Epithelial cell of prostate (primary cell): ENCODE measurements at regions not wholly inside any gene's neighbourhood (a gene's known extent, or its start where the extent isn't known, plus 50 kb on each side); places are given as distances from the start of the nearest gene placed in this dataset.
"Not testable (repeated sequence)": the region's sequence is repeated elsewhere in the genome, so short reads cannot be mapped to it uniquely, and the experiment has no call there.

ENCODE experiments used
- DNase-seq: peaks from one replicate; pipeline ENCODE4 v3.0.0-alpha.2; 2011; ENCODE audit warnings: low read depth, low spot score
- H3K27ac ChIP-seq: fragments of 450-650 bp; 2 replicates; pipeline ENCODE4 v1.5.1; 2017; ENCODE audit warnings: mild to moderate bottlenecking

DNA sequence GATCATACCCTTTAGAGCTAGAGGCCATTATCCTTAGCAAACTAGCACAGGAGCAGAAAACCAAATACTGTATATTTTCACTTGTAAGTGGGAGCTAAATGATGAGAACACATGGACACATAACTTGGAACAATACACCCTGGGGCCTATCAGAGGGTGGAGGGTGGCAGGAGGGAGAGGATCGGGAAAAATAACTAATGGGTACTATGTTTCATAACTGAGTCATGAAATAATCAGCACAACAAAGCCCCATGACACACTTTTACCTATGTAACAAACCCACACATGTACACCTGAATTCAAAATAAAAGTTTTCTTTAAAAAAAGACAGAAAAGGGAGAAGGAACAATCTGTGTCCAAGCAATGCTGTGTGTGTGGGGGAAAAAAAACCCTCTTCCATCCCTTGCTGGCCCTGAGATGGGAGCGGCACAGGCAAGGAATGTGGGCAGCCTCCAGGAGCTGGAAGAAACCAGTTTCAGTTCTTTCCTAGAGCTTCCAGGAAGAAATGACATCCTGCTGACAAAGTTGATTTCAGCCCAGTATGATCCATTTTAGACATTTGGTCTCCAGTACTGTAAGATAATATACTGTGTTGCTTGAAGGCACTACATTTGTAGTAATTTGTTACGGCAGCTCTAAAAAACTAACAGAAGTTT lies 458.7 kb upstream of the CNTNAP5 start:
- no peak for DNase-seq
- H3K27ac ChIP-seq: no peak overlapping the region

DNA sequence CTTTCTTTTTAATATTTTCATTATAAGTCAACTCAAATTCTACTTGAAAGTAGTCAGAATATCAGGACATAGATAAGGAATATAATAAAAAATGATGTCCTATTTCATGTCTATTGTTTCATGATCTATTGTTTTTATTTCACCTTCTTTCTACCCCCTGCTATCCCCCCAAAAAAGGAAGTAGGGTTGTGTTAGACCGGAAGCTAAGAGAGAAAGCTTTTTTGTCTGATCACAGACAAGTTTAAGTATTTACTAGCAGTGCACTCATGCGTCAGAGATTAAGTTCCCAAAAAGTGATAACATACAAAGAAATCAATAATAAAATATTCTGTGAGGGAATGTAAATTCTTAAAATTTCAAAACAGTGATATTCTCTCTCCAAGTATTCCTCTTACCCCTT lies 447.1 kb upstream of the CNTNAP5 start:
- no peak overlapping the region for H3K27ac ChIP-seq
- no peak for DNase-seq

DNA sequence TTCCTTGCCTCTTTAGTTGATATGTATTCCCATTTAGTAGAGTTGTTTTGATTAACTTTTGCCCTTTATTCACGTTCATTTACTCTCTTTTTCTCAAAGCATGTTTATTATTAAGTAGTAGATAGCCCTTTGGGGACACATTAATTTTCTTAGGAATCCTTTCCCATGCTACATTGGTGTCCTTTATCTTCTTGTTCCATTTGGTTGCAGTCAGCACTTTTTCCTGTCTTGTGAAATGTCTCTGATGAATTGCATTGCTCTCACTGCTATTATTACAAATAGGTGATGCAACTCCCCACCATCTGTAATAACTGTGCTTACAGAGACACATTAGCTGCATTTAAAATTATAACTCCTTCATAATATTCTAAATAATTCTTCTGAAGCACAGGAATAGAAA lies 428.5 kb upstream of the CNTNAP5 start:
- no peak for DNase-seq
- no peak overlapping the region for H3K27ac ChIP-seq

DNA sequence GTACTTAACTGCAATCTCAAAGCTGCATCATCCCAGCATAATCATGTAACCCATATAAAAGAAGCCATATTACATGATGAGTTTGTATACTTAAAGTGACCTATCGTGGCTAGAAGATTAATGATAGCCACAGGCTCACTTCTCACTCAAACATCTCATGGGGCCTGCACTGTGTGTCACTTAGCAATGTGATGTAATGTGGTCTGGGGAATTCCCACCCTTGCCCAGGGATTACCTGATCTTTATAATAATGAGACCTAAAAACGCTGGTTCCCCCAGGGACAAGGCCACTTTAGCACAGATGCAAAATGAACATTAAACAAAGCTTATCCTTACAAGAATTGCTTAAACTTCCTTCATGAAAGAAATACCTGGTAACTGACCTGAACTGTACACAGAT lies 427.1 kb upstream of the CNTNAP5 start:
- DNase-seq: no peak
- H3K27ac ChIP-seq: no peak overlapping the region

DNA sequence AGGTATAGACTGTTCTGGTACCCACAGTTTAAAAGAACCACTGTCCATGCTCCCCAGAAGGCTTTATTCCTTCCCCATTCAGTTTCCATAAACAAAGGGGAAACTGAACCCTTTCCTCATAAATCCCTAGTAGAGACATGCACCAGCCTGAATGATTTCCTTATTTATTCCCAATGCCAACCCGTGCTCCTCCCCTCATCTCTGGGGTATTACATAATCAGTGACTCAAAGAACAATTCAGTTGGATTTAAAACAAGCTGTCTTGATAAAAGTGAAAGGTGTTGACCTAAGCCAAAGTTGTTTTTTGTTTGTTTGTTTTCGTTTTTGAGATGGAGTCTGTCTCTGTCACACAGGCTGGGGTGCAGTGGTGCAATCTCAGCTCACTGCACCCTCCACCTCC lies 418.5 kb upstream of the CNTNAP5 start:
- H3K27ac ChIP-seq: no peak overlapping the region
- DNase-seq: no peak

DNA sequence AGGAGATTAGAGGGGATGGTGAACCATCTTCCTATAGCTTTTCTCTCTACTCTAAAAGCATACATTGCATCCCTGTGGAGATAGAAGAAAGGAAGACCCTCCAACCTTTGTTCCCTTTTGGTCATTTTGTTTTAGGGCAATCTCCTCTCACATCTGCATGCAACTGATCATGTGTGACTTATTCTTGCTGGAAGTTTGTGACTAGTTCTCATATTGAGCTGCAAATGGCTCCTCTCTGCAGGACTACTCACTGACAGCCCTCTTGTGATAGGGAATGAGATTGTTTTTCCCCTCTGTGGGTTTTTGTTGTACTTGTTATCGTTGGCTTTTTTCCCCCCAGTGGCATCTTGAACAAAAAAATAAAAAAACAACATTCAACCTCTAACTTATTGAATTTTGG lies 416.0 kb upstream of the CNTNAP5 start:
- no peak overlapping the region for H3K27ac ChIP-seq
- DNase-seq: no peak

DNA sequence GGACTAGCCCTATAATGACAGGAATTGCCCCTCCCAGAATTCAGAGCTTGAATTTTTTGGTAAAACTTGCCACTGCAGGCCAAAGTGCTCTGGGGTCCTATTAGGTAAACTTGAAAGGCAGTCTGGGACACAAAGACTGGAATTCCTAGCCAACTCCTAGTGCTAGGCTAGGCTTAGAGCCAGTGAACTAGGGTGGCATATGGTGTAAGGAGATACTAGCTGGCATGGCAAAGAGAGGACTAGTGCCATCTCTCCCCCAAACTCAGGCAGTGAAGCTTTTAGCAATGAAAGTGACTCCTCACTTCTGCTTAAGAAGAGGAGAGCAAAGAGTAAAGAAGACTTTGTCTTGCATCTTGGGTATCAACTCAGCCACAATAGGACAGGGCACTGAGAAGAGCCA lies 410.5 kb upstream of the CNTNAP5 start:
- H3K27ac ChIP-seq: no peak overlapping the region
- DNase-seq: no peak

DNA sequence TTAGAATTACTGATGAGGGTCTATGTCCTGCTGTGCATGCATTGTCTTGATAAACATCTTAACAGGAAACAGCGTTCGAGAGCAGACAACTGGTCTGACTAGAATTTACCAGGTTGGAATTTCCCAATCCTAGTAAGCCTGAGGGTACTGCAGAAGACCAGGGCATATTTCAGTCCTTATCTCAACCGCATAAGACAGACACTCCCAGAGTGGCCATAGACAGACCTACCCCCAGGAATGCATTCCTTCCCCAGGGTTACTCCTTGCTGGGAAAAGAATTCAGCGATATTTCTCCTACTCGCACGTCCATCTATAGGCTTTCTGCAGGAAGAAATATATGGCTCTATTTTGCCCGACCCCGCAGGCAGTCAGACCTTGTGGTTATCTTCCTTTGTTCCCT lies 406.4 kb upstream of the CNTNAP5 start:
- not testable (repeated sequence) for DNase-seq, H3K27ac ChIP-seq

DNA sequence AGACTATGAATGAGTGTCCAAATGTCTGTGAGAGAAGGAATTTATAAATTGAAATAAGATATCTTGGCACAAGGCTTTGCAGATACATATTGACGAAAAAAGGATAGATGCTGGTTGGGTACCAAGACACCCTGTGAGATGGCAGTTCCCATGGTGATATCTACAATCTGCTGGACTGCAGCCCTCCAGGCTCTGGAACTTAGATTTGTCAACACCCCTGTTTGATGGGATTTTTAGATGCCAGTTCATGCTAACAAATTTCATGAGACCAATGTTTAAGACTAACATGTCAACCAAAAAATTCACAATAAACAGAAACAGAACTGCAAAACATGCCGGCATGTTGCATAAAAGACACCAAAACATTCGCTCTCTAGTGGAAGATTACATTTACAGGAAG lies 400.3 kb upstream of the CNTNAP5 start:
- DNase-seq: no peak
- no peak overlapping the region for H3K27ac ChIP-seq

DNA sequence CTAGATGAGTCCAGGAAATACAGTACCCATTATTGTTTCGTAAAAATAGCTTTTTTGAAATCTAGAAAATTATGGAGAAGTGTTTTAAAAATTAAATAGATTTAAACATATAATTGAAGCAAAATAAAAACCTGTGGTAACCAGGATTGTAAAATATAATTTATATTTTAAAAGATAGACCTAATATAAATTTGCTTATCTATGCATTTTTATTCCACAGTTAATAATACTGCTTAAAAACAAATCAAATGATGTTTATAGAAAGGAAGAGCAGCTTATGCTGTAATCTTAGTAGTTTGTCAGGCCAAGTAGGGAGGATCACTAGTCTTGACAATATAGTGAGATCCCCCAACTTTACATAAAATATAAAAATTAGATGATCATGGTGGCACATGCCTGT lies 388.9 kb upstream of the CNTNAP5 start:
- no peak for DNase-seq
- no peak overlapping the region for H3K27ac ChIP-seq

DNA sequence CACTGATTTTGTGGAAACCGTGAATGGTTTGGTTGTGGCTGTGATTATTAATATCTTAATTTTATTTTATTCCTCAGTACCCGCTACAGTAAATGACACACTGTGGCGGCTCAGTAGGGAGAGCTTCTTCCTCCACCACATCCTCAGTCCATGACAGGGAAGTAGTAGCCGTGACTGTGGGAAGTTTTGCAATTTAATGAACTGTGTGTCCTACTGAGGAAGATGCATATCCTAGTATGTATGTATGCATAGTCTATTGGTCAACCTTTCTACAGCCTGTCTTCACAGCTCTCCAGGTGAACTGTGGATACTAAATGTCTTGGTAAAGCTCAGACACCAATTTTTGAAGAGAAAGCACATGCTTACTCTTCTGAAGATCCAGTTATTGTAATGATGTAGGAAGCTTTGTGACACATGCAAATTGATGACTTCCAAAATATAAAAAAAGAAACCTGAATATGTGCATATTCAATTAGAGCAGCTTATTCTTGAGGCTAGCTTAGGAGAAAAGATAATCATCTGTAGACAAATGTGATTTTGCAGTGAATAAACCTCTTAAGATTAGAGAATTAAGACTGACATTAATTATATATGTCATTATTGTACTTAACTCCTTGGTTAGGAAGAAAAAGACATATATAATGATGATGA lies 384.3 kb upstream of the CNTNAP5 start:
- DNase-seq: no peak
- no peak overlapping the region for H3K27ac ChIP-seq

DNA sequence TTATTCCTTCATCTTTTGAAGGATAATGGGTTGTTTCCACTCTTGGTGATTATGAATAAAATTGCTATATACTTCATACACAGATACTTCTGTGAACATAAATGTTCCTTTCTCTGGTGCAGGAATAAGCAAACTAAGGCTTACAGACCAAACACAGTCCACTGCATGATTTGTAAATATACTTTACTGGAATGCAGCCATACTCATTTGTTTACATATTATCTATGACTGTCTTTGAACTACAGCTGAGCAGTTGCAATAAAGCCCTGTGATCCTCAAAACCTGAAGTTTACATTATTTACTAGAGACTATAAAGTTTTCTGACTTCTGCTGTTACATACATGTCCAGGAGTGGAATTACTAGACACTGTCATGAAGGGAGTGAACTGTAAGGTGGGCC lies 381.0 kb upstream of the CNTNAP5 start:
- H3K27ac ChIP-seq: no peak overlapping the region
- DNase-seq: no peak

DNA sequence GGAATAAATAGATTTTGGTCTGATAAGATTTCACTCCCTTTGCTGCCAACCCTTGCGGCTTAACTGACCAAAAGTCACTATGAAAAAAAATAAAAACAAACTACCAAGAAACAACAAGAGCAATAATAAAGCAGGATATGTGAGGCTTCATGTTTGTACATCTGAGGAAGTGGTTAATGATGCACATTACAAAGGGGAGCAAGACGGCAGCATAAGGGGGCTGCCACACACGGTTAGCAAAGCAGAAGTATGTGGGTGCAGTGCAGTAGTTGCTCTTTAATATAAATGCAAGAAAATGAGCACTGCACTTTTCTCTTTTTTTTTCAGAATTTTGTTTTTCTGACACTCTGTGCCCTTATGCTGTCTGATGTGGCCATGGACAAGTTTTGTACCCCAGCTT lies 377.1 kb upstream of the CNTNAP5 start:
- H3K27ac ChIP-seq: no peak overlapping the region
- no peak for DNase-seq

DNA sequence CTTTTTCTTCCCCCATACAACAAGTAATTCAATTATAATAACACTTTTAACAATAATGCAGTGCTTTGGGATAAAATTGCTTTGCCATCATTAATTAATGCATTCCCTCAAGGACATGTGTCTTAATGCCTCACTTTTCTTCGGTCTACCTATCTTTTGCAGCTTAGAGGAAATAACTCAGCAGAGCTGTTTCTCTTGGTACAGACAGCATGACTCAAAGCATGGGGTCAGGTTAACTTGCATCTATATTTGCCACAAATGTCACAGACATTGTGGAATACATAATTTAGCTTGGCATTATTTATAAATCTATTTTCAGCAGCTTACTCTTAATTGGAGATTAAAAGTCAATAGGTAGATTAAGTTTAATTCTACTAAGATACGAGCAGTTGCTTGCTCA lies 376.1 kb upstream of the CNTNAP5 start:
- no peak overlapping the region for H3K27ac ChIP-seq
- no peak for DNase-seq

DNA sequence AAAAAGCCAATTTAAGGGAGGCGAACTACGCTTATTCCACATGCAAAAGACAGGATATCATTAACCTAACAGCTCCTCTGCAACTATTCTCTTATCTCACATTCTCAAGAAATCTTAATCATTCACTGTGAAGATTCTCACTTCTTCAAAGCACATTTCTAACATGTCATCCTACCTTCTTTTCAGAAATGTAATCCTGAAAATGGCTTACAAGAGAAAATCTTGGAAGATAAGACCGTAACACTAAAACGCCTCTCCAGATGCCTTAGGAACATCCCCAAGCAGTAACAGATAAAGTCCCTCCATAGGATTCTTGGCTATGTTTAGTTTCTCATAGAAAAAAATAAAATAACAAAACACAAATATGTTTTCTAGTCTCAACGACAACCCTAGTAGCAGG lies 373.9 kb upstream of the CNTNAP5 start:
- H3K27ac ChIP-seq: no peak overlapping the region
- no peak for DNase-seq

DNA sequence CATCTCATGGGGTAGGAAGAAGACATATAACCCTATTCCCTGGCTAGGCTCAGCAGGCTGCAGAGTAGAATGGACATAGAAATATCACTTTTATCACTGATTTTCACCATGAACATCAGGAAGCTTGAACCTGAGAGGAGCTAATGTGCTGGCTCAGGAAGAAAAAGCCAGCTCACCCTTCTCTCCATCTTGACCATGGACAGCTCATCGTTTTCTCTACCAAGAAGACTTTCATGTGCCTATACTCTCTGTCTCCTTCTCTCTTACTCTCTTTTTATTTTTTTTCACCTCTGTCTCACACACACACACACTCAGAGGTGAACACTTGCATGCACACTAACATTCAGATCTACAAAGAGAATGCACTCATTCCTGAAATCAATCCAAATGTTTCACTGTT lies 372.8 kb upstream of the CNTNAP5 start:
- H3K27ac ChIP-seq: no peak overlapping the region
- no peak for DNase-seq

DNA sequence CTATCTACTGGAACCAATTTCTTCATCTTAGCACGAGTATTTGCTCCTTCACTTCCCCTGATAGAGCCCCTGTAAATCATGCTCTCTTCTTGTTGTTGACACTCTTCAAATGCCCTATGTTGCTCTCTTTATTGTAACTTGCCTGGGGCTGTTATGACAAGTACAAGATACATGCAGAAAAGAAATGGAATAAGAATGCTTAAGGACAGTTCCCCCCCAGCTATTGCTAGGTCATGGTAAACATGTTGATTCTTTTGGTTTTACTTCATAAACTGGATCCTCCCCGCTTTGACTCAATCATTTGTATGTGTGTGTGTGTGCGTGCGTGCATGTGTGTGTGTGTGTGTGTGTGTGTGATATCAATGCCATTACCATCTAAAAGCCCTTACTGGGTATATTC lies 368.5 kb upstream of the CNTNAP5 start:
- H3K27ac ChIP-seq: no peak overlapping the region
- DNase-seq: no peak

DNA sequence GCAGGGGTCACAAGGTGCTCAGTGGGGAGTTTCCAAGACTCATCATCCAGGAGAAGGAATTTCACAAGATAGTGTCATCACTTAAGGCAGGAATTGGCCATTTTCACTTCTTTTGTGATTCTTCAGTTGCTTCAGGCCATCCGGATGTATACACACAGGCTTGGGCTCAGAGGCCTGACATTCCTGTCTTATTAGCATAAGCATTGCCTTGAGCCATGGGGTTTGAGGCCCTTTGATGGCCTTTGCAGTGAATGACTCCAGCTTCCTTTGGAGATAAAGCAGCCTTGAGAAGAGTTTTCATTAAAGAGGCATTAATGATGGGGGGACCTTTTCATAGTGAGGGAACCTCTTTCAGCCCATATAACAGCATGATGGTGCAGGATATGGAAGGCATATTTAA lies 366.0 kb upstream of the CNTNAP5 start:
- DNase-seq: no peak
- H3K27ac ChIP-seq: no peak overlapping the region

DNA sequence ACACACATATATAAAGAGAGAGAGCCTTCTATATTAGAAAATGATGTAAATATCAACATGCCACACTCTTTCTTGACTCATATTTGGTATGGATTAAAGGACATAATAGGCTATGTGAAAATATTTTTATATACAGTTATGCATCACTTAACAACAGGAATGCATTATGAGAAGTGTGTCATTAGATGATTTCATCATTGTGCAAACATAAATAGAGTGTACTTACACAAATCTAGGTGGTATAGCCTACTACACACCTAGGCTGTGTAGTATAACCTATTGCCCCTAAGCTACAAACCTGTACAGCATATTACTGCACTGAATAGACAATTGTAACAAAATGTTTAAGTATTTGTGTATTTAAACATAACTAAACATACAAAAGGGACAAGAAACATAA lies 354.8 kb upstream of the CNTNAP5 start:
- no peak overlapping the region for H3K27ac ChIP-seq
- no peak for DNase-seq

DNA sequence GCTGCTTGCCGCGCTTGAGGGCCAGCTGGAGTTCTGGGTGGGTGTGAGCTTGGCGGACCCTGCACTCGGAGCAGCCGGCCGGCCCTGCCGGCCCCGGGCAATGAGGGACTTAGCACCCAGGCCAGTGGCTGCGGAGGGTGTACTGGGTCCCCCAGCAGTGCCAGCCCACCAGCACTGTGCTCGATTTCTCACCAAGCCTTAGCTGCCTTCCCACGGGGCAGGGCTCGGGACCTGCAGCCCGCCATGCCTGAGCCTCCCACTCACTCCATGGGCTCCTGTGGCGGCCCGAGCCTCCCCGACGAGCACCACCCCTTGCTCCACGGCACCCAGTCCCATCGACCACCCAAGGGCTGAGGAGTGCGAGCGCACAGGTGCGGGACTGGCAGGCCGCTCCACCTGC lies 341.3 kb upstream of the CNTNAP5 start:
- H3K27ac ChIP-seq, DNase-seq: not testable (repeated sequence)

DNA sequence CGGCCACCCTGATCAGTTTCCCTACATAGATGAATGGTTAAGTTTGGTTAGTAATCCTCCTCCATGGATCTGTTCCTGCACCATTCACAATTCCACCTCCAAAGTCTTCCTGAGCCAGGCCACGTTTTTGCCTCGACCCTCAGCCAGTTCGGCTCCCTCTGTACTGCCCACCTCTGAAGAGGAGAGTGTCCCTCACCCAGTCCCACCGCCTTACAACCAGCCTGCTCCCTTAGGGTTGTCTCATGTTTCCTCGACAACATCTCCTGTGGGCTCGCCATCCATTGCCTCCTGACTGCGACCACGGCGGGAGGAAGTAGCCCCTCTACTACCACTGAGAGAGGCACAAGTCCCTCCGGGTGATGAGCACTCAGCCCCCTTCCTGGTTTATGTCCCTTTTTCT lies 338.0 kb upstream of the CNTNAP5 start:
- no peak for DNase-seq
- no peak overlapping the region for H3K27ac ChIP-seq

DNA sequence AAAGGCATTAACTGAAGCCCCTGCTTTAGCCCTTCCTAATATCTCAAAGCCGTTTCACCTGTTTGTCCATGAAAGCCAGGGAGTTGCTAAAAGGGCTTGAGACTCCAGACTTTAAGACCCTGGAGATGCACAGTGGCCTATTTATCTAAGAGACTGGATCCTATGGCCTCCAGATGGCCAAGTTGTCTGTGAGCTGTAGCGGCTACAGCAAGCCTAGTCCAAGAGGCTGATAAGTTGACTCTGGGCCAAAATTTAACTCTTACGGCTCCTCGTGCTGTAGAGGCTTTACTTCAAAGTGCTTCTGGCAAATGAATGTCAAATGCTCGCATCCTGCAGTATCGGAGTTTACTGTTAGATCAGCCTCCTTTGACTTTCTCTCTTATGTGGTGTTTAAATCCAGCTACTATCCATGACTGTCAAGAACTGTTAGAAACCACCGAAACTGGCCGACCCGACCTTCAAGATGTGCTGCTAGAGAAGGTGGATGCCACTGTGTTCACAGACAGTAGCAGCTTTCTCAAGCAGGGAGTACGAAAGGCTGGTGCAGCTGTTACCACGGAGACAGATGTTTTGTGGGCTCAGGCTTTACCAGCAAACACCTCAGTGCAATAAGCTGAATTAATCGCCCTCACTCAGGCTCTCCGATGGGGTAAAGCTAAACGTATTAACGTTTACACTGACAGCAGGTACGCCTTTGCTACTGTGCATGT lies 336.7 kb upstream of the CNTNAP5 start:
- no peak for DNase-seq
- no peak overlapping the region for H3K27ac ChIP-seq
